ENCODE measurements at regions not wholly inside any gene's neighbourhood (a gene's known extent, or its start where the extent isn't known, plus 50 kb on each side); places are given as distances from the start of the nearest gene placed in this dataset.

- TF ChIP-seq EZH2 (IDR thresholded peaks at IDR 0.05; ENCODE audit: low read length) (no peak), CTCF (optimal IDR thresholded peaks at IDR 0.05 in 1 of 3, IDR thresholded peaks at IDR 0.05 in 1 of 3, conservative IDR thresholded peaks at IDR 0.05 in 1 of 3; ENCODE audit: extremely low read depth in 1 of 3, insufficient read depth in 2 of 3, low read length in 3 of 3) (no peak)
Measured at GRCh38 chr14:28577711-28578131, 188.9 kb upstream of the FOXG1 start.

Measured in keratinocyte (primary cell).